CD14-positive monocyte (primary cell): ENCODE measurements at regions not wholly inside any gene's neighbourhood (a gene's known extent, or its start where the extent isn't known, plus 50 kb on each side); places are given as distances from the start of the nearest gene placed in this dataset.
"Not testable (repeated sequence)": the region's sequence is repeated elsewhere in the genome, so short reads cannot be mapped to it uniquely, and the experiment has no call there.

ENCODE experiments used
- DNase-seq, 3 donors: peaks; one replicate each; pipeline ENCODE4 v3.0.0-alpha.2; 2011 to 2022
- H2AFZ ChIP-seq: 2 replicates; pipeline ENCODE4 v1.6.0; 2012; ENCODE audit warnings: mild to moderate bottlenecking, low read depth, low read length, inconsistent platforms; ENCODE audit not compliant: insufficient read depth, poor library complexity, severe bottlenecking
- H3K27ac ChIP-seq, 2 donors: 1 replicate in 1 of 2; 2 replicates in 1 of 2; pipeline ENCODE4 v1.5.1; 2012 to 2013; ENCODE audit warnings: low read length in 2 of 2, control low read depth in 1 of 2, inconsistent platforms in 1 of 2, low read depth in 1 of 2, mild to moderate bottlenecking in 1 of 2
- H3K27me3 ChIP-seq, 2 donors: one replicate each; pipeline versions ENCODE4 v1.6.0 to v1.6.1; 2011 to 2013; ENCODE audit warnings: low read length in 2 of 2; ENCODE audit not compliant: control insufficient read depth in 2 of 2, insufficient read depth in 2 of 2
- H3K36me3 ChIP-seq, 2 donors: replicated peaks in 1 of 2; 1 replicate in 1 of 2; 2 replicates in 1 of 2; pipeline versions ENCODE4 v1.5.1 to v1.6.1; 2012 to 2013; ENCODE audit warnings: low read length in 2 of 2, control low read depth in 1 of 2, inconsistent platforms in 1 of 2, mild to moderate bottlenecking in 1 of 2; ENCODE audit not compliant: insufficient read depth in 2 of 2, control insufficient read depth in 1 of 2
- H3K4me1 ChIP-seq, 2 donors: 1 replicate in 1 of 2; 2 replicates in 1 of 2; pipeline versions ENCODE4 v1.5.1 to v1.6.1; 2012 to 2013; ENCODE audit warnings: low read length in 2 of 2, control low read depth in 1 of 2, inconsistent platforms in 1 of 2, mild to moderate bottlenecking in 1 of 2, moderate library complexity in 1 of 2; ENCODE audit not compliant: insufficient read depth in 2 of 2, control insufficient read depth in 1 of 2
- H3K4me2 ChIP-seq: replicated peaks from 2 replicates; pipeline ENCODE3; 2012; ENCODE audit warnings: low read length, moderate library complexity, mild to moderate bottlenecking; ENCODE audit not compliant: poor library complexity, severe bottlenecking; ENCODE audit errors: extremely low read depth
- H3K4me3 ChIP-seq, 3 experiments: fragments of 200-600 bp in 1 of 3; sonication (generic) in 1 of 3; replicated peaks in 1 of 3; 1 replicate in 2 of 3; 2 replicates in 1 of 3; pipeline ENCODE4 v1.5.1; 2011 to 2013; ENCODE audit warnings: low read length in 3 of 3, mild to moderate bottlenecking in 3 of 3, control low read depth in 2 of 3, low read depth in 2 of 3, inconsistent platforms in 1 of 3, moderate library complexity in 1 of 3
- H3K79me2 ChIP-seq: 2 replicates; pipeline ENCODE4 v1.6.0; 2012; ENCODE audit warnings: mild to moderate bottlenecking, control low read depth, inconsistent platforms, low read length, moderate library complexity; ENCODE audit not compliant: insufficient read depth
- H3K9ac ChIP-seq: 2 replicates; pipeline ENCODE4 v1.6.0; 2017; ENCODE audit warnings: low read length, mild to moderate bottlenecking; ENCODE audit not compliant: insufficient read depth, poor library complexity, severe bottlenecking
- H3K9me3 ChIP-seq, 2 donors: replicated peaks in 1 of 2; 1 replicate in 1 of 2; 2 replicates in 1 of 2; pipeline versions ENCODE4 v1.5.1 to v1.6.1; 2012 to 2013; ENCODE audit warnings: low read length in 2 of 2, control low read depth in 1 of 2; ENCODE audit not compliant: control insufficient read depth in 1 of 2, insufficient read depth in 1 of 2
- H4K20me1 ChIP-seq: 2 replicates; pipeline ENCODE4 v1.6.0; 2012; ENCODE audit warnings: mild to moderate bottlenecking, low read length, control low read depth, moderate library complexity; ENCODE audit not compliant: insufficient read depth
- H3K27ac Mint-ChIP-seq, 7 donors: one replicate each; pipeline ENCODE4 v1.8.0; 2020; ENCODE audit warnings: mild to moderate bottlenecking in 7 of 7, mixed read lengths in 7 of 7, moderate library complexity in 6 of 7, inconsistent platforms in 2 of 7
- H3K27me3 Mint-ChIP-seq, 3 donors: one replicate each; pipeline ENCODE4 v1.8.0; 2021 to 2022; ENCODE audit warnings: low read depth in 3 of 3, mild to moderate bottlenecking in 3 of 3, mixed read lengths in 3 of 3, moderate library complexity in 3 of 3, inconsistent platforms in 1 of 3
- H3K36me3 Mint-ChIP-seq, 2 donors: one replicate each; pipeline ENCODE4 v1.8.0; 2020; ENCODE audit warnings: mixed read lengths in 2 of 2, inconsistent platforms in 1 of 2, mild to moderate bottlenecking in 1 of 2
- H3K4me1 Mint-ChIP-seq: one replicate; pipeline ENCODE4 v1.8.0; 2020; ENCODE audit warnings: mild to moderate bottlenecking, mixed read lengths
- H3K4me3 Mint-ChIP-seq, 2 donors: one replicate each; pipeline ENCODE4 v1.8.0; 2020; ENCODE audit warnings: mild to moderate bottlenecking in 2 of 2, mixed read lengths in 2 of 2, moderate library complexity in 1 of 2
- H3K9me3 Mint-ChIP-seq, 7 donors: one replicate each; pipeline ENCODE4 v1.8.0; 2020 to 2022; ENCODE audit warnings: mixed read lengths in 7 of 7, mild to moderate bottlenecking in 6 of 7, moderate library complexity in 6 of 7, inconsistent platforms in 2 of 7
- WGBS: methylation state at CpG from one replicate; pipeline ENCODE4 v1.1.5; 2013; ENCODE audit warnings: missing lambda C conversion rate; ENCODE audit not compliant: insufficient coverage; 5-methylcytosine and 5-hydroxymethylcytosine counted together
- intact Hi-C, 2 donors: fragments of 100-400 bp; cut with micrococcal nuclease; formaldehyde crosslinking; loops; one replicate each; pipeline versions ENCODE4 v1.15.0 to v1.15.1; 2023
- TF ChIP-seq, protein P1 (sequence below): fragments of 200-600 bp; IDR thresholded peaks from one replicate; pipeline ENCODE4 v1.8.0; 2022; ENCODE audit warnings: antibody characterized with exemption, mild to moderate bottlenecking

DNA sequence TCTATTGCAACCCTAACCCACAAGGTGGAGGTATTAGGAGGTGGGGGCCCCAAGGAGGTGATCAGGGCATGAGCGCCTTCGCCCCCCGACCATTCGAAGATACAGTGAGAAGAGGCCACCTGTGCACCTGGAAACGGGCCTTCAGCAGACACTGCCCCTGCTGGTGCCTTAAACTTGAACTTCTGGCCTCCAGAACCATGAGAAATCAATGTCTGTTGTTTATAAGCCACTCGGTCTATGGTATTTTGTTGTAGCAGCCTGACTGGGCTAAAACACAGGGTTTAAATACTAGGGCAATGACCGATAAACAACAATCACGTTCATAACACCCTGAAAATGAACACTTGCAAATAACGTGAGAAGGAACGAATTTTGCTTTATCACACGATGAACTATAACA is 85.2 kb upstream of the USP29 start:
- H3K27ac ChIP-seq: no peak overlapping the region
- H3K4me3 ChIP-seq: no peak overlapping the region
- H3K4me1 ChIP-seq: no peaks in the 10 kb centered on the region
- no peaks in the 10 kb centered on the region for H3K36me3 ChIP-seq
- Mint-ChIP-seq H3K36me3 (no peaks in the 10 kb centered on the region), H3K9me3 (peaks cover 34 to 86% (median 68%) of the 10 kb centered on the region in 7 donors), H3K27me3 (peaks cover 0 to 1% (median 0%) of the 10 kb centered on the region in 3 donors), H3K4me3 (no peak overlapping the region), H3K27ac (no peak overlapping the region), H3K4me1 (no peaks in the 10 kb centered on the region)
- peaks cover 71 to 93% of the 10 kb centered on the region in 2 donors for H3K9me3 ChIP-seq
- TF ChIP-seq, protein P1, sequence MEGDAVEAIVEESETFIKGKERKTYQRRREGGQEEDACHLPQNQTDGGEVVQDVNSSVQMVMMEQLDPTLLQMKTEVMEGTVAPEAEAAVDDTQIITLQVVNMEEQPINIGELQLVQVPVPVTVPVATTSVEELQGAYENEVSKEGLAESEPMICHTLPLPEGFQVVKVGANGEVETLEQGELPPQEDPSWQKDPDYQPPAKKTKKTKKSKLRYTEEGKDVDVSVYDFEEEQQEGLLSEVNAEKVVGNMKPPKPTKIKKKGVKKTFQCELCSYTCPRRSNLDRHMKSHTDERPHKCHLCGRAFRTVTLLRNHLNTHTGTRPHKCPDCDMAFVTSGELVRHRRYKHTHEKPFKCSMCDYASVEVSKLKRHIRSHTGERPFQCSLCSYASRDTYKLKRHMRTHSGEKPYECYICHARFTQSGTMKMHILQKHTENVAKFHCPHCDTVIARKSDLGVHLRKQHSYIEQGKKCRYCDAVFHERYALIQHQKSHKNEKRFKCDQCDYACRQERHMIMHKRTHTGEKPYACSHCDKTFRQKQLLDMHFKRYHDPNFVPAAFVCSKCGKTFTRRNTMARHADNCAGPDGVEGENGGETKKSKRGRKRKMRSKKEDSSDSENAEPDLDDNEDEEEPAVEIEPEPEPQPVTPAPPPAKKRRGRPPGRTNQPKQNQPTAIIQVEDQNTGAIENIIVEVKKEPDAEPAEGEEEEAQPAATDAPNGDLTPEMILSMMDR: no peak
- H2AFZ ChIP-seq: no peak overlapping the region
- intact Hi-C loops: no loop called here
- H3K9ac ChIP-seq: no peak overlapping the region
- no peaks in the 10 kb centered on the region for H4K20me1 ChIP-seq
- no peak overlapping the region for H3K4me2 ChIP-seq
- H3K79me2 ChIP-seq: no peaks in the 10 kb centered on the region
- DNase-seq: no peak
- H3K27me3 ChIP-seq: no peaks in the 10 kb centered on the region
- WGBS: 94% methylated on average over 3 of the region's 11 CpGs

DNA sequence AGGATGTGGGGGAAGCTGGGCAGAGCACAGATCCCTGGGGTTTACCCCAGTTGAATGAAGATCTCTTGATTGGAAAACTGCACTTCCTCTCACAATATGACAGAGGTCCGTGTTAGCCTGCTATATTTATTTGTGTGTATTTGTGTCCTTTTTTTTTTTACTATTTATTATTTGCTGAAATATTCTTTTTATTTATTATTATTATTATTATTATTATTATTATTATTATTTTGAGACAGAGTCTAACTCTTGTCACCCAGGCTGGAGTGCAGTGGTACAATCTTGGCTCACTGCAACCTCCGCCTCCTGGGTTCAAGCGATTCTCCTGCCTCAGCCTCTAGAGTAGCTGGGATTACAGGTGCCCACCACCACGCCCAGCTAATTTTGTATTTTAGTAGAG is 84.0 kb upstream of the USP29 start:
- H3K9me3 ChIP-seq: peaks cover 68 to 90% of the 10 kb centered on the region in 2 donors
- H3K27me3 ChIP-seq, H3K4me2 ChIP-seq, DNase-seq, H3K4me1 ChIP-seq, H3K27me3 Mint-ChIP-seq, H3K36me3 ChIP-seq, H3K27ac ChIP-seq, H3K79me2 ChIP-seq, H3K4me3 ChIP-seq, H2AFZ ChIP-seq, H3K27ac Mint-ChIP-seq, H3K4me3 Mint-ChIP-seq, H3K9ac ChIP-seq, H3K4me1 Mint-ChIP-seq, intact Hi-C loops, H3K36me3 Mint-ChIP-seq, H4K20me1 ChIP-seq: not testable (repeated sequence)
- WGBS: no CpG with 5 or more reads among the region's 4 CpGs
- peaks cover 36 to 88% (median 71%) of the 10 kb centered on the region in 7 donors for H3K9me3 Mint-ChIP-seq
